ENCODE measurements at regions not wholly inside any gene's neighbourhood (a gene's known extent, or its start where the extent isn't known, plus 50 kb on each side); places are given as distances from the start of the nearest gene placed in this dataset.
A peak's percentile ranks its signal among the peaks of the same experiment; 100 is the strongest.
"Not testable (repeated sequence)": the region's sequence is repeated elsewhere in the genome, so short reads cannot be mapped to it uniquely, and the experiment has no call there.

GRCh38 chrX:74104356-74105015, 199.5 kb upstream of the ZCCHC13 start:
- H3K4me3 ChIP-seq (ENCODE audit: low read depth, low read length), result no peak overlapping the region
- TF ChIP-seq CTCF (conservative IDR thresholded peaks at IDR 0.05; ENCODE audit: low read depth, low read length), result no peak
- DNase-seq (ENCODE audit: low read depth), result peak; percentile 61

- not testable (repeated sequence) for DNase-seq (ENCODE audit: low read depth)
Observed at GRCh38 chrX:74098407-74098806, 205.6 kb upstream of the ZCCHC13 start.

GRCh38 chrX:74090049-74090448, 213.9 kb upstream of the ZCCHC13 start:
- no peak overlapping the region for H3K4me3 ChIP-seq (ENCODE audit: low read depth, low read length)
- TF ChIP-seq CTCF (conservative IDR thresholded peaks at IDR 0.05; ENCODE audit: low read depth, low read length), result no peak
- DNase-seq (ENCODE audit: low read depth), result no peak

More at GRCh38 chrX:74098407-74098806, 205.6 kb upstream of the ZCCHC13 start:
- not testable (repeated sequence) for H3K4me3 ChIP-seq (ENCODE audit: low read depth, low read length)

- no peak overlapping the region for H3K4me3 ChIP-seq (ENCODE audit: low read depth, low read length)
- TF ChIP-seq CTCF (conservative IDR thresholded peaks at IDR 0.05; ENCODE audit: low read depth, low read length), result no peak
- DNase-seq (ENCODE audit: low read depth), result peak; percentile 1
Observed at GRCh38 chrX:74085642-74086236, 218.2 kb upstream of the ZCCHC13 start.

- DNase-seq (ENCODE audit: low read depth), result peak; percentile 1
Observed at GRCh38 chrX:74080165-74080564, 223.8 kb upstream of the ZCCHC13 start.

GRCh38 chrX:74065831-74066390, 213.4 kb upstream of the XIST start:
- DNase-seq (ENCODE audit: low read depth), result no peak
- no peak overlapping the region for H3K4me3 ChIP-seq (ENCODE audit: low read depth, low read length)
- no peak for TF ChIP-seq CTCF (conservative IDR thresholded peaks at IDR 0.05; ENCODE audit: low read depth, low read length)

More at GRCh38 chrX:74080165-74080564, 223.8 kb upstream of the ZCCHC13 start:
- H3K4me3 ChIP-seq (ENCODE audit: low read depth, low read length), result no peak overlapping the region
- TF ChIP-seq CTCF (conservative IDR thresholded peaks at IDR 0.05; ENCODE audit: low read depth, low read length), result no peak

GRCh38 chrX:74063426-74064155, 211.1 kb upstream of the XIST start:
- DNase-seq (ENCODE audit: low read depth), result no peak
- no peak overlapping the region for H3K4me3 ChIP-seq (ENCODE audit: low read depth, low read length)
- no peak for TF ChIP-seq CTCF (conservative IDR thresholded peaks at IDR 0.05; ENCODE audit: low read depth, low read length)

Data from choroid plexus epithelial cell (primary cell).